Breast epithelium (tissue), 3 donors: ENCODE measurements at regions not wholly inside any gene's neighbourhood (a gene's known extent, or its start where the extent isn't known, plus 50 kb on each side); places are given as distances from the start of the nearest gene placed in this dataset.

ENCODE experiments used
- POLR2AphosphoS5 ChIP-seq, 3 donors: sonication (generic); formaldehyde crosslinking; IDR thresholded peaks; one replicate each; pipeline ENCODE4 v1.6.1; 2017; ENCODE audit warnings: antibody characterized with exemption in 3 of 3
- TF ChIP-seq, protein P1 (sequence below), 3 donors: fragments of 450-650 bp; IDR thresholded peaks; one replicate each; pipeline ENCODE4 v1.5.1; 2016 to 2017; ENCODE audit warnings: antibody characterized with exemption in 3 of 3, mild to moderate bottlenecking in 3 of 3, moderate library complexity in 3 of 3

DNA sequence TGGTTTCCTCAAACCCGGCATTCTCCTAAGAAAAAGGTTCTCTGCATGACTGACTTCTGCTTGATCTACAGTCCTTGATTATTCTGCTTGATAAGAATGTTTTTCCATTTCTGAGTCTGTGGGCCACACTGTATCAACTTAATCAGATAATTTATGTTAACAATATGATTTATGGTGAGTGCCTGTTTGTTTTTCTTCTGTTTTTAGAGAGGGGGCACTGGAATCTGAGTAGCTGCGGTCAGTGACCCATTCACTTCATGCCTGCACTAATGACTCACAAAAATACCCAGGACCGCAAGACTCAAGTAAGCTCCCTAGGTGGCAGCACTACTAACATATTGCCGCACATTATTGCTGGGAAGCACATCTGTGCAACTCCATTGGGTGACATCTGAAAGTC is 542.3 kb upstream of the ATXN8OS start:
- TF ChIP-seq, protein P1, sequence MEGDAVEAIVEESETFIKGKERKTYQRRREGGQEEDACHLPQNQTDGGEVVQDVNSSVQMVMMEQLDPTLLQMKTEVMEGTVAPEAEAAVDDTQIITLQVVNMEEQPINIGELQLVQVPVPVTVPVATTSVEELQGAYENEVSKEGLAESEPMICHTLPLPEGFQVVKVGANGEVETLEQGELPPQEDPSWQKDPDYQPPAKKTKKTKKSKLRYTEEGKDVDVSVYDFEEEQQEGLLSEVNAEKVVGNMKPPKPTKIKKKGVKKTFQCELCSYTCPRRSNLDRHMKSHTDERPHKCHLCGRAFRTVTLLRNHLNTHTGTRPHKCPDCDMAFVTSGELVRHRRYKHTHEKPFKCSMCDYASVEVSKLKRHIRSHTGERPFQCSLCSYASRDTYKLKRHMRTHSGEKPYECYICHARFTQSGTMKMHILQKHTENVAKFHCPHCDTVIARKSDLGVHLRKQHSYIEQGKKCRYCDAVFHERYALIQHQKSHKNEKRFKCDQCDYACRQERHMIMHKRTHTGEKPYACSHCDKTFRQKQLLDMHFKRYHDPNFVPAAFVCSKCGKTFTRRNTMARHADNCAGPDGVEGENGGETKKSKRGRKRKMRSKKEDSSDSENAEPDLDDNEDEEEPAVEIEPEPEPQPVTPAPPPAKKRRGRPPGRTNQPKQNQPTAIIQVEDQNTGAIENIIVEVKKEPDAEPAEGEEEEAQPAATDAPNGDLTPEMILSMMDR (IDR thresholded peaks at IDR 0.05), result no peak
- TF ChIP-seq POLR2AphosphoS5 (IDR thresholded peaks at IDR 0.05), result no peak
